HG03432 (cell line): ENCODE measurements at regions not wholly inside any gene's neighbourhood (a gene's known extent, or its start where the extent isn't known, plus 50 kb on each side); places are given as distances from the start of the nearest gene placed in this dataset.

ENCODE experiments used
- ATAC-seq: cut with Tn5 transposase; IDR thresholded peaks from one replicate; pipeline ENCODE4 v1.9.1; 2021; ENCODE audit warnings: mild to moderate bottlenecking, moderate library complexity; ENCODE audit not compliant: unreplicated experiment

- ATAC-seq = no peak
These were observed 56.5 kb downstream of the DCAF8L1 start for GRCh38 chrX:27924718-27925117.

- no peak for ATAC-seq
These were observed 57.0 kb downstream of the DCAF8L1 start for GRCh38 chrX:27924261-27924660.

- ATAC-seq = no peak
These were observed 62.5 kb downstream of the DCAF8L1 start for GRCh38 chrX:27918799-27919198.

- ATAC-seq = peak; percentile 62
These were observed 63.3 kb downstream of the DCAF8L1 start for GRCh38 chrX:27917713-27918500.

GRCh38 chrX:27915617-27916016, 65.6 kb downstream of the DCAF8L1 start:
- ATAC-seq = peak; percentile 84

GRCh38 chrX:27910412-27910811, 70.8 kb downstream of the DCAF8L1 start:
- ATAC-seq = no peak

- ATAC-seq = no peak
These were observed 77.3 kb downstream of the DCAF8L1 start for GRCh38 chrX:27903960-27904359.

GRCh38 chrX:27893871-27894270, 86.1 kb downstream of the MAGEB10 start:
- ATAC-seq = no peak

- ATAC-seq = no peak
These were observed 85.4 kb downstream of the MAGEB10 start for GRCh38 chrX:27893211-27893610.

- no peak for ATAC-seq
These were observed 82.8 kb downstream of the MAGEB10 start for GRCh38 chrX:27890611-27891010.

GRCh38 chrX:27889878-27890277, 82.1 kb downstream of the MAGEB10 start:
- ATAC-seq = no peak

- ATAC-seq = no peak
These were observed 76.9 kb downstream of the MAGEB10 start for GRCh38 chrX:27884654-27885053.

- ATAC-seq = no peak
These were observed 75.8 kb downstream of the MAGEB10 start for GRCh38 chrX:27883468-27884092.

- ATAC-seq = no peak
These were observed 74.9 kb downstream of the MAGEB10 start for GRCh38 chrX:27882695-27883094.

GRCh38 chrX:27878862-27879261, 71.1 kb downstream of the MAGEB10 start:
- no peak for ATAC-seq
